NCI-H146 treated with DMSO at 0.1 percent for 48 hours (cell line): ENCODE measurements at regions not wholly inside any gene's neighbourhood (a gene's known extent, or its start where the extent isn't known, plus 50 kb on each side); places are given as distances from the start of the nearest gene placed in this dataset.
A peak's percentile ranks its signal among the peaks of the same experiment; 100 is the strongest.

ENCODE experiments used
- DNase-seq: peaks from one replicate; lab custom pipeline; 2025; ENCODE audit not compliant: unreplicated experiment; lab: John Stamatoyannopoulos, UW

DNA sequence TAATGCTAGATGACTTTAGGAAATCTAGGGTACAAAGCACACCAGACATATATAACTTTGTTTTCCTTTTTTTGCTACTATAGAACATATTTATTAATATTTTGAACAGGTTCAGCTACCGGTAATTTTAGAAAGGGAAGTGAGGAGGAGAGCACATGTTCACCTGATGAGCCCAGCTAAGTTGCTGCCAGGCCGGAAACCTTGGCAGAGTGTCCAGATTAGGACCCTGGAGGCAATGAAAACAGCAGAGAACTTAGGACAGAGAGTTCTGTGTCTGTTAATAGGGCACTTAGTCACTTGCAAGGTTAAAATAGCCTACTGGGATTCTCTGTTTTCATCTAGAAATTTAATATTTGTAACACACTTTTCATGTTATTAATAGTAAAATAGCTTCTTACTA, 348.9 kb upstream of the CPEB2 start:
- DNase-seq = no peak

- no peak for DNase-seq
Observed at GRCh38 chr4:14659286-14659685, 343.0 kb upstream of the CPEB2 start.

DNA sequence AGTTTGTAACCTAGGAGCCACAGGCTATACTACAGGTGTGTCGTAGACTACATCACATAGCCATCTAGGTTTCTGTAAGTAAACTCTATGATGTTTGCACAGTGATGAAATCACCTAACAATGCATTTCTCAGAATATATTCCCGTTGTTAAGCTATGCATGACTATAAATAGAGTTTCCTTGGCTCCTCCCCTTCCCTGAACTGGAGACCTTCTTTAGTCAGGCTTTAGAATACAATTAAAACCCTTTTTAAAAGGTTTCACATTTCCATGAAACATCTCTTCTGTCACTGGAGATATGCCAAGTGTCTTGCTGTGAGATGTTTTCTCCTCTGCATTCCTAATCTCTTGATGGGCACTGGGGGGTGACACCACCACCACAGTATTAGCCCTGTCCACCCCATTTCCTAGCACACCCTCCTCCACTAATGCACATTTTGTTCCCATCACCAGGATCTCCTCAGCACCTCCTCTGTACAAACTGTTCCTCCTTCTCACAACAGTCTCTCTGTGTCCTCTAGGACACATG, 334.6 kb upstream of the CPEB2 start:
- no peak for DNase-seq

DNA sequence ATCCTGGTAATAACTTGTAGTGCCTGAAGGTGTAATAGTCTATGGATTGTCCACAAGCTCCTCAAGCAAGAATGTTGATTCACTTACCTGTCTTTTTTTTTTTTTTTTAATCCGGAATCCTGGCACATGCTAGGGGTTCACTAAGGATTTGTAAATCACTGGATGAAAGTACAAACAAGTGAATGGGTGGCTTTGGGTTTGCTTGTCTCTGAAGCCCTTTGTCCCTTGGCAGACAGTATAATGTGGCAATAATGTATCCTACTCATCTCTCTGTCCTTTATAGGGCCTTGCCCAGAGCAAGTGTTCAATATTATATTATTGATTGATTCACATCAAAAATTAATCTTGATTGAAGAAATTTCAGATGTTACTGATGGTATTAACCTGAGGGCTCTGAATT, 334.0 kb upstream of the CPEB2 start:
- no peak for DNase-seq

DNA sequence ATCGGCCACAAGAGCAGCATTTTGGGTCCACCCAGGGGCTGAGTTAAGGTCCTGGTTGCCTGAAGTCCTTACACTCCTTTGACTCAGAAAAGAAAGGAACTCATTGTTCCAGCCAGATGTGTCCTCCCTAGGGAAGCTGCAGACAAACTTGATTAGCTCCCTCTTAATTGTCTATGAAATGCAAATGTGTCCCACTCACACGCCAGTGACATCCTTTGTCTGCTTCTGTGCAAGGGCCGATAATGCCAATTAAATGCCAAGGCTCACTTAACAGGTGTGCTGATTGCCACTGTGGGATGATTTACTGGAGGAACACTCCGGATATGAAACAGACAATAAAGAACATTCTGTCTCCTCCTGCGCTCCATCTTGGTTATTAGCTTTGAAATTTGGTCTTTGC, 332.9 kb upstream of the CPEB2 start:
- no peak for DNase-seq

DNA sequence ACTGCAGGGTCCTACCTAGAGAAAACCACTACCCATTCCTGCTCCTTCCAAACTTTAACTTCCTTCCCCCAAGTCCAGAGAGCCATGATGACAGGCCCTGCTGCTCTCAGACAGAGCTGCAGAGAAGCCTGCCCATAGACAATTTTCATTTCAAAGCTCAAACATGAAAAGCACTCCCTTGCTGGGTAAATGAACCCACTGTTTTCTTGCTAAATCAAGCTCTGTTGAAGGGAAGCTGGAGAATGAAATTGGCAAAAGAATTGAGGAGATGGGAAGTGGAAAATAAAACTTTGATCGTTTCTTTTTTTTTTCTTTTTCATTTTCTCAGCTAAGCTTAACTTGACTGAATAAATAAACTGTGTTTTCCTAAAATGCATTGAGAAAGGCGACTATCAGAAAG, 331.1 kb upstream of the CPEB2 start:
- no peak for DNase-seq

GRCh38 chr4:14675279-14675985, 326.8 kb upstream of the CPEB2 start:
- no peak for DNase-seq

GRCh38 chr4:14679906-14680305, 322.4 kb upstream of the CPEB2 start:
- DNase-seq = no peak

DNA sequence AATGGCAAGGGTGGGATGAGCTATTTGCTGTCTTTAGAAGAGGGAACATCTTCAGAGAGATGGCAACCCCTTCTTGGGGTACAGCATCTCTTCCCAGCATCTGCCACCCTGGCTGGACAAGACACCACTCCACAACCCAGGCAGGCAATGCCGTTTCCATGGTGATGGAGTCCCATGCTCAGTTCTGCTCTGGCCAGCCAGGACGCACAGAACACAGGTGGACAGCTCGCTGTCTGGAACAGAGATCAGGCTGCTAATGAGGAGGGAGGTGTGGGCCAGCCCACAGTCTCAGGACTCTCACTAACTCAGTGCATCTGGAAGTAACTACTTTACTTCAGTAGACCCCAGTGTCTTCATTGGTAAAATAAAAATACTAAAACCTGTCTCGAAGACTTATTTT, 321.0 kb upstream of the CPEB2 start:
- no peak for DNase-seq

- no peak for DNase-seq
Observed at GRCh38 chr4:14693728-14694127, 308.6 kb upstream of the CPEB2 start.

DNA sequence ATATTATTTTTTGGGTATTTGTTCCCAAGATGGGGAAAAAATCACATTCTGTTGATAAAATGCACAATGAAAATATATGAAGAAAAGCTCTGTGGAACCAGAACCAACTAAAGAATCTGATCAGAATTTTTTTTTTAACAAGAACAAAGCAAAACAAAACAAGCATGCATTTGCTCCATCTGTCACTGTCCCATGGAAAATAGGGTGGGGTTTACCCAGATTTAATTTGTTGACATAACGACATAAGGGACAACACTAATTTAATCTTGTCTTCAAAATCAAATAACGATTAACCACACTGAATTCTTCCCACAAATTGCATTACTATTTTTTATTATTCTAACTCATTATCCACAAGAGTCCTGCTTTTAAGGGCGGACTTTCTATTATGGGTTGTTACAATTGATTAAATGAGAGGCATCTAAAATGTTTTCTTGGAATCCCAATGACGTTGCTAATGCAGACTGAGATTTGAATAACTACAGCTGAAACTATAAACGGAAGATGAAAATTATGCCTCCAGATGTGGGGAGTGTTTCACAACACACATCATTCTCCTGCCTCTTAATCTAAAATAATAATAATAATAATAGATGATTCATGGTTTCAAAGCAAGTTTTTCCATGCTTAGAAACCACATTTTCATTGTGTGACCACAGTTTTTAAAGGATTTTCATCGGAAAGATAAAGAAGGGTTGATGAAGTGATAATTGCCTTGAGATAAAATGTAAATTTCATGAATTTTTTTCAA, 307.0 kb upstream of the CPEB2 start:
- DNase-seq = no peak

DNA sequence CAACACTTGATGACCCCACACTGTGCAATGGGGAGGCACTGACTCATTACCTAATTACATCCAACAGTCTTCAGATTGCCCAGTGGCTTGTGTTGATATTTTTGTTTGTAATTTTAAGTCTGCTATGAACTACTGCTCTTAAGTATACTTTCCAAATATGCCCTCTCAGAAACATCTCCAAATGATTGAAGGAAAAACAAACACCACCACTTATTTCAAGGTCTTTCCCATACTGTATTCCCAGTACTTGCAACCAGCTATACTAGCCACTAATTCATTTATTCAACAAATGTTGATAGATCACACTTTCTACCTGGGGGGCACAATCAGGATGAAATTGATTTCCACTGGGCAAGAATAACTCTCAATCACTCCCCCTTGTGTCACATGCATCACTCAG, 302.2 kb upstream of the CPEB2 start:
- no peak for DNase-seq

- peak; percentile 3 for DNase-seq
Observed at GRCh38 chr4:14700544-14700943, 301.7 kb upstream of the CPEB2 start.

DNA sequence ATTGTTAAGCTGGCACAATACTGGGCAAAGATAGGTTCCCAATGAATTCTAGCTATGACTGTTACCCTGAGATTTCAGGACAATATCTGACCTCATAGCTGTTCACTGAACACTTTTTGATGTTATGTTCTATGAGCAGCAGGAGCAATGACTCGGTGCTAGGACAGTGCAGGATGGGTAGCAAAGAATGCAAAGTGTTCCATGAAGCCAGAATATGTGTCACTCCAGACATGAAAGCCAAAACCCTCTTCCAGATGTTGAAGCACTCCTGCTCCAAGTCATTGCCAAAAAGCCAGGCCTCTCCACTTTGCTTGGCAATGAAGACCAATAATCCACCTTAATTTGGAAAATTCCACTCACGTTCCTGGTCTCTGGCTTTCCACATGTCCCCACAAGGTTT, 300.9 kb upstream of the CPEB2 start:
- DNase-seq = no peak

- DNase-seq = no peak
Observed at GRCh38 chr4:14701896-14702295, 300.4 kb upstream of the CPEB2 start.

DNA sequence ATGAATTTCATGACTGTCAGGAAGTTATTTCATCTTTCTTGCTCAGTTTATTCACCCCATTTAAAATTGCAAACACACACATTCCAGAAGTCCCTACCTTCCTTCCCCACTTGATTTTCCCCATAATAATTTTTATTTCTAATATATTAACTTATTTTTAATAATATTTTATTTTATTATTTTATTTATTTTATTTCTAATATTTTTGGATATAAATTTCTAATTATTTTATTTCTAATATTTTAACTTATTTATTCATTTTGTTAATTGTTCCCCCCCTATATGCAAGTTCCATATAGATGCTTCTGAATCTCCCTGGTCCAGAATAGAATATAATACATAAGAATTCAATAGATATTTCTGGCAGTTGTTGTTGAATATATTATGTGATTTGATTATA, 293.7 kb upstream of the CPEB2 start:
- DNase-seq = no peak

DNA sequence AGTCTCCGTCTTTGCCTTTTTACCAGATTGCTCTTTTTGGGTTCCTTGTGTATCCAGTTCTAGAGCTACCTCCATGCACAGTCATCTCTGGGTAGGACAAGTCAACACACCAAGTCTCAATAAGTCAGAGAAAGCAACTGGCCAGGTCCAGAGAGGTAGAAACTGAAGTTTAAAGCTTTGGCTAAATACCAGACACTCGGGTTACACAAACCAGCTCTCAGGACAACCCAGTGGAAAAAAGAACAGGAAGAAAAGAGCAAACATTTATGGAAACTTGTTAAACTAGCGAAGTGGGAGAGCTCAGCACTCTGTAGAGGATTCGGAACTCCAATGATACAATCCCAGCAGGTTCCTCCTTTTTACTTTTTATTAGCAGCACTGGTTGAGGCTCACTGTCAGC, 291.0 kb upstream of the CPEB2 start:
- DNase-seq = no peak

DNA sequence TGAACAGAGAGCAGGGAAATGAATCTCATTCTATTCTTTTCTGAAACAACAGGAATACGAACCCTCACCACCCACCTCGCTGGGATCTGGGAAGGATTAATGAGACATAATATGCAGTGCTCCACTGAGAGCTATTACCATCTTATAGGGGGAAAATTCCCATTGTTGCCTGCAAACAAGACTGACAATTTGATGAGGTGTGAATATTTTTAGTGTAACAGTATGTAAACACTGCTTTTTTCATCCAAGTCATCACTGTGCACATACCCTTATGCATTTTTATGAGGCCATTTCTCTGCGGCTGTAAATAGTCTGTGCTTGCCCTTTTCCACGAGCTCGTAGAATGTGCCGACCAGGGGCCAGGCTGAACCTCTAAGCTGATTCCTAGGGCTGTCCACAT, 285.6 kb upstream of the CPEB2 start:
- DNase-seq = peak; percentile 40

GRCh38 chr4:14719053-14719452, 283.2 kb upstream of the CPEB2 start:
- DNase-seq = no peak

DNA sequence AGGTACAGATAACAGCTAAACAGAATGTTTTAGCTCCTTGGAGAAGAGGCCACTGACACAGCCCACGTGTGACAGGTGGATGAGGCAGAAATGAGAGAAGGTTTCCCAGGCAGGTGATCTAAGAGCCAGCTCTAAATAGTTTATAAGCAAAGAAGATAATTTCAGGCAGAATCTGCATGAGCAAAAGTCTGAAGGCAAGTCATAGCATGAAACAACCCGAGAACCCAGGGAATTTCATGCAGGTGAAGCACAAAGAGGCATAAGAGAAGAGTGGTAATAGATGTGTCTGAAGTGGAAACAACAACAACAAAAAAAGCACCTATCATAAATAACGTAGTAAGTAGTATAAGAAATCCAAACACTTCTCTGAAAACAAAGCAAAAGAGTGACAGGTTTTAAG, 275.8 kb upstream of the CPEB2 start:
- no peak for DNase-seq

DNA sequence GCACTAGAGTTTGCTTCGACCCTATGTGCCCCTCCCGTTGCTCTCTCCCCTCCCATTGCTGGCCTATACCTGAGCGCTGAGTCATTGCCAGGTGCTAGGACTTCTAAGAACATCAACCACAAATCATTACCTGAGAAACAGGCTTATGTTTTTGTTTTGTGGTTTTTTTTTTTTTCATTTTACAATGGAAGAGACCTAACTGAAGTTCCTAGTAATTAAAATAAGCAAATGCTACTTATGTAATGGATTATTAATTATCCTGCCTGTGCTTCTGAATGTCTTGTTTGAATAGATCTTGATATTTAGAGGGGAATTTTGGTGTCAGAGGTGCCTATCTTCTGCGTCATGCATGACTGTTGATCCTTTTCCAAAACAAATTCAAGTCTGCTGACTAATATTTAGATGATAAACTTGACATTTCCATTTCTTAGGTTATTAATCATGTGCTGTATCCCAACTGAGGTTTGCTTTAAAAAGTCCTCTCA, 275.4 kb upstream of the CPEB2 start:
- DNase-seq = peak; percentile 16

DNA sequence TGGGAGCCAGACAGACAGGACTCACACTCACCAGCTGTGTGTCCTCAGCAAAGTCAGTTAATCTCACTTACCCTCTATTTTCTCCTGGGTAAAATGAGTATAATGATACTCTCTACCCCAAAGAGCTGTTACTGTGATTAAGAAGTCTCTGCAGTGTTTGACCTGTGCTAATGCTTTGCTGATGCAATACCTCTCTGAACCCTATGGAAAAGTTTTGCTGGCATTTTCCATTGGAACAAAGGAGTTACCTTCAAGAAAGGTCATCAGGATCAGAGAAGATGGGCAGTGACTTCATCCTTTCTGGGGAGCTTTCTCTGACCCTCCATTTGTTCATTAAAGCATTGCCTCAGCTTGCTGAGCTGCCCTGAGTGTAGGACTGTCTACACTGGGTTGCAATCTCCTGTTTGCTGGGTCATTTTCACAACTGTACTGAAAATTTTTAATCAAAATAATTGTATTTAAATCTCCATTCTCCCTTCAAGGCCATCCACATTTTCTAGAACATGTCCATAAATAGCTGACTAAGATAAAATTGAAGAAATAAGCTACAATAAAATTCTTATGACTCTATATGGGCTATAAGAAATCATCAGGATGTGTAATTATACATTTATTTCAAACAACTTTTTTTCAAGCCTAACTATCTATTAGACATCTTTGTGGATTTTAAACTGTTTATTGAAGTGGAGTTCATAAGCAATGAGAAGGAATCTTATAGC, 272.8 kb upstream of the CPEB2 start:
- DNase-seq = no peak
